Ecto neural progenitor cell (in vitro differentiated cells): ENCODE measurements at regions not wholly inside any gene's neighbourhood (a gene's known extent, or its start where the extent isn't known, plus 50 kb on each side); places are given as distances from the start of the nearest gene placed in this dataset.

Source experiments
- DNase-seq: peaks from one replicate; pipeline ENCODE4 v3.0.0-alpha.2; 2018; ENCODE audit warnings: low spot score

- DNase-seq: peak; percentile 36
Observed at GRCh38 chr1:29439615-29440014, 203.3 kb downstream of the PTPRU start.

- peak; percentile 23 for DNase-seq
Observed at GRCh38 chr1:29438991-29439390, 202.7 kb downstream of the PTPRU start.

- DNase-seq: no peak
Observed at GRCh38 chr1:29437946-29438345, 201.6 kb downstream of the PTPRU start.

- DNase-seq: no peak
Observed at GRCh38 chr1:29436181-29436785, 200.0 kb downstream of the PTPRU start.

GRCh38 chr1:29433830-29434229 is 197.5 kb downstream of the PTPRU start:
- no peak for DNase-seq

GRCh38 chr1:29431138-29431537 is 194.8 kb downstream of the PTPRU start:
- no peak for DNase-seq

GRCh38 chr1:29429656-29430055 is 193.3 kb downstream of the PTPRU start:
- DNase-seq: no peak

GRCh38 chr1:29428997-29429396 is 192.7 kb downstream of the PTPRU start:
- no peak for DNase-seq

- DNase-seq: no peak
Observed at GRCh38 chr1:29428280-29428615, 191.9 kb downstream of the PTPRU start.

GRCh38 chr1:29427614-29428279 is 191.4 kb downstream of the PTPRU start:
- DNase-seq: no peak

GRCh38 chr1:29426701-29427279 is 190.5 kb downstream of the PTPRU start:
- peak; percentile 24 for DNase-seq

GRCh38 chr1:29425631-29426030 is 189.3 kb downstream of the PTPRU start:
- DNase-seq: peak; percentile 42

GRCh38 chr1:29424266-29424665 is 187.9 kb downstream of the PTPRU start:
- peak; percentile 16 for DNase-seq

GRCh38 chr1:29420202-29420601 is 183.9 kb downstream of the PTPRU start:
- no peak for DNase-seq

GRCh38 chr1:29417971-29418370 is 181.6 kb downstream of the PTPRU start:
- peak; percentile 23 for DNase-seq

GRCh38 chr1:29417147-29417858 is 181.0 kb downstream of the PTPRU start:
- peak; percentile 32 for DNase-seq

- peak; percentile 46 for DNase-seq
Observed at GRCh38 chr1:29416267-29417146, 180.2 kb downstream of the PTPRU start.

GRCh38 chr1:29415861-29416260 is 179.5 kb downstream of the PTPRU start:
- DNase-seq: peak; percentile 34

- peak; percentile 45 for DNase-seq
Observed at GRCh38 chr1:29415156-29415830, 179.0 kb downstream of the PTPRU start.

GRCh38 chr1:29414086-29414485 is 177.8 kb downstream of the PTPRU start:
- no peak for DNase-seq

GRCh38 chr1:29413661-29414060 is 177.3 kb downstream of the PTPRU start:
- DNase-seq: no peak
